ENCODE measurements at regions not wholly inside any gene's neighbourhood (a gene's known extent, or its start where the extent isn't known, plus 50 kb on each side); places are given as distances from the start of the nearest gene placed in this dataset.

- H3K14ac ChIP-seq (replicated peaks; ENCODE audit: low read depth, low read length) = no peak overlapping the region
- H3K18ac ChIP-seq (ENCODE audit: low read depth, low read length) = no peak overlapping the region
- ATAC-seq (ENCODE audit: low read depth) = no peak
- no peak overlapping the region for H2AFZ ChIP-seq (replicated peaks; ENCODE audit: low read length, poor library complexity)
- H2AK5ac ChIP-seq (ENCODE audit: low read depth, low read length) = no peak overlapping the region
- H4K8ac ChIP-seq (ENCODE audit: low read depth in 2 of 2, low read length in 2 of 2) = no peak overlapping the region
- H2AK9ac ChIP-seq (replicated peaks; ENCODE audit: low read depth, low read length, poor library complexity) = no peak overlapping the region
- H3K56ac ChIP-seq (ENCODE audit: extremely low read depth, insufficient read depth, low read length) = no peak overlapping the region
- ChIA-PET CTCF (no interaction called here), POLR2A (ENCODE audit: unreplicated experiment) (no interaction called here)
- no peak overlapping the region for H2BK5ac ChIP-seq (ENCODE audit: low read depth, low read length, poor library complexity, severe bottlenecking)
- H4K91ac ChIP-seq (ENCODE audit: insufficient read depth, low read depth, low read length) = no peak overlapping the region
- H2BK120ac ChIP-seq (ENCODE audit: low read depth, low read length) = no peak overlapping the region
- H3K9me3 ChIP-seq (ENCODE audit: control insufficient read depth, insufficient read depth, low read length) = no peaks in the 10 kb centered on the region
- H3K36me3 ChIP-seq (ENCODE audit: control insufficient read depth, insufficient read depth, low read length) = no peaks in the 10 kb centered on the region
- peaks cover 9% of the 10 kb centered on the region for H3K27me3 ChIP-seq (ENCODE audit: control insufficient read depth, insufficient read depth, low read length)
- no peaks in the 10 kb centered on the region for H3K9me1 ChIP-seq (ENCODE audit: insufficient read depth, low read length)
- no peak overlapping the region for H3K23ac ChIP-seq (ENCODE audit: low read depth, low read length)
- H3K4me2 ChIP-seq (ENCODE audit: low read depth, low read length) = no peak overlapping the region
- no peak overlapping the region for H3K27ac ChIP-seq (ENCODE audit: insufficient read depth, low read length)
- intact Hi-C loops (cut with micrococcal nuclease) = no loop called here
- no peak overlapping the region for H4K5ac ChIP-seq (ENCODE audit: low read depth, low read length)
- H3K9ac ChIP-seq (ENCODE audit: low read depth, low read length) = no peak overlapping the region
- WGBS, 2 experiments (ENCODE audit: extremely low coverage in 2 of 2, insufficient read length in 1 of 2) = 86% methylated on average over 4 of the region's 7 CpGs; no CpG with 5 or more reads in 1 of the 2 experiments
- H3K79me1 ChIP-seq (ENCODE audit: low read depth in 1 of 2, low read length in 2 of 2) = no peaks in the 10 kb centered on the region
- H3K4me3 ChIP-seq (ENCODE audit: insufficient read depth, low read depth, low read length) = no peak overlapping the region
- no TSS peak for BruUV-seq (replicated peaks)
- DNase-seq = no peak
- no peak overlapping the region for H3K4ac ChIP-seq (ENCODE audit: low read depth, low read length)
- TF ChIP-seq, protein P1, sequence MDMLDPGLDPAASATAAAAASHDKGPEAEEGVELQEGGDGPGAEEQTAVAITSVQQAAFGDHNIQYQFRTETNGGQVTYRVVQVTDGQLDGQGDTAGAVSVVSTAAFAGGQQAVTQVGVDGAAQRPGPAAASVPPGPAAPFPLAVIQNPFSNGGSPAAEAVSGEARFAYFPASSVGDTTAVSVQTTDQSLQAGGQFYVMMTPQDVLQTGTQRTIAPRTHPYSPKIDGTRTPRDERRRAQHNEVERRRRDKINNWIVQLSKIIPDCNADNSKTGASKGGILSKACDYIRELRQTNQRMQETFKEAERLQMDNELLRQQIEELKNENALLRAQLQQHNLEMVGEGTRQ (IDR thresholded peaks at IDR 0.05; ENCODE audit: low read depth, low read length) = no peak
- 0 out of 2 replicates have a peak, but pooled peaks have one; percentile 18 for TF ChIP-seq CEBPB (IDR thresholded peaks at IDR 0.05; ENCODE audit: low read depth, low read length)
- in situ Hi-C loops (cut with MboI; ENCODE audit: low sequenced_read_pairs) = no loop called here
- dilution Hi-C loops (cut with HindIII; ENCODE audit: low sequenced_read_pairs, unreplicated experiment) = no loop called here
- H2BK20ac ChIP-seq (ENCODE audit: low read depth, low read length) = no peak overlapping the region
- H2BK15ac ChIP-seq (ENCODE audit: low read depth, low read length) = no peak overlapping the region
- no peaks in the 10 kb centered on the region for H4K20me1 ChIP-seq (ENCODE audit: insufficient read depth, low read length)
- no peaks in the 10 kb centered on the region for H3K4me1 ChIP-seq (ENCODE audit: control insufficient read depth, insufficient read depth, low read length)
Observed at GRCh38 chr18:56488739-56489138, 149.7 kb downstream of the TXNL1 start.

Measured in IMR-90 (cell line).